Lung (tissue), 11 donors: ENCODE measurements at regions not wholly inside any gene's neighbourhood (a gene's known extent, or its start where the extent isn't known, plus 50 kb on each side); places are given as distances from the start of the nearest gene placed in this dataset.

Experiments used
- ATAC-seq: fragments of 200-7000 bp; cut with Tn5 transposase; one replicate; pipeline ENCODE4 v1.9.1; 2020; ENCODE audit warnings: moderate number of reproducible peaks; ENCODE audit not compliant: insufficient read depth, low FRiP score
- DNase-seq, 3 donors: peaks; one replicate each; pipeline ENCODE4 v3.0.0-alpha.2; 2013 to 2017
- H3K27ac ChIP-seq, 2 donors: one replicate each; pipeline ENCODE4 v1.5.1; 2013; ENCODE audit warnings: mild to moderate bottlenecking in 2 of 2, moderate library complexity in 2 of 2, control low read depth in 1 of 2, inconsistent platforms in 1 of 2, low read depth in 1 of 2, low read length in 1 of 2
- H3K27me3 ChIP-seq, 3 donors: one replicate each; pipeline ENCODE4 v1.5.1; 2013; ENCODE audit warnings: low read length in 2 of 3; ENCODE audit not compliant: control insufficient read depth in 3 of 3, insufficient read depth in 3 of 3
- H3K36me3 ChIP-seq, 4 donors: one replicate each; pipeline ENCODE4 v1.5.1; 2013; ENCODE audit warnings: low read length in 4 of 4, mild to moderate bottlenecking in 1 of 4, moderate library complexity in 1 of 4; ENCODE audit not compliant: control insufficient read depth in 4 of 4, insufficient read depth in 4 of 4
- H3K4me1 ChIP-seq, 5 donors: one replicate each; pipeline ENCODE4 v1.5.1; 2013; ENCODE audit warnings: low read length in 5 of 5, mild to moderate bottlenecking in 2 of 5, moderate library complexity in 1 of 5; ENCODE audit not compliant: control insufficient read depth in 5 of 5, insufficient read depth in 5 of 5
- H3K4me3 ChIP-seq: one replicate; pipeline ENCODE4 v1.5.1; 2013; ENCODE audit warnings: mild to moderate bottlenecking, control low read depth, moderate library complexity
- H3K9ac ChIP-seq, 2 donors: one replicate each; pipeline ENCODE4 v1.5.1; 2013; ENCODE audit warnings: low read length in 2 of 2, control low read depth in 1 of 2; ENCODE audit not compliant: insufficient read depth in 1 of 2
- H3K9me3 ChIP-seq, 4 donors: one replicate each; pipeline ENCODE4 v1.5.1; 2013; ENCODE audit warnings: low read length in 3 of 4, mild to moderate bottlenecking in 1 of 4, moderate library complexity in 1 of 4; ENCODE audit not compliant: control insufficient read depth in 4 of 4, insufficient read depth in 3 of 4
- CTCF ChIP-seq: IDR thresholded peaks from 2 replicates; pipeline ENCODE4 v1.5.1; 2012; ENCODE audit warnings: mild to moderate bottlenecking; ENCODE audit errors: control extremely low read depth, extremely low read depth
- WGBS, 2 donors: extraction: QIAGEN DNeasy Blood & Tissue Kit; methylation state at CpG; one replicate each; pipeline ENCODE4 v1.1.7; 2013; 5-methylcytosine and 5-hydroxymethylcytosine counted together
- donor health status: control.
- donor health status: control.
- donor health status: Bipolar disorder and iron deficiency.
- donor health status: healthy.
- donor health status: DM: yes; HTN: yes; CAD: no.

- Histone ChIP-seq H3K27ac (no peak overlapping the region), H3K4me1 (no peaks in the 10 kb centered on the region), H3K9me3 (peaks cover 0 to 3% (median 1%) of the 10 kb centered on the region in 4 donors), H3K36me3 (no peaks in the 10 kb centered on the region), H3K4me3 (no peak overlapping the region), H3K27me3 (no peaks in the 10 kb centered on the region), H3K9ac (no peak overlapping the region)
- no peak for ATAC-seq
- no peak for TF ChIP-seq CTCF
- no peak for DNase-seq
- 70 to 84% methylated on average over 2 of the region's 2 CpGs for WGBS, 2 donors
Measured at GRCh38 chr1:104852151-104852550, 1102.5 kb downstream of the AMY1C start.

- WGBS, 2 donors = 79 to 83% methylated on average over 2 of the region's 2 CpGs
- TF ChIP-seq CTCF = no peak
- no peaks in the 10 kb centered on the region for H3K27me3 ChIP-seq
- H3K36me3 ChIP-seq = no peaks in the 10 kb centered on the region
- peaks cover 0 to 3% (median 1%) of the 10 kb centered on the region in 4 donors for H3K9me3 ChIP-seq
- ATAC-seq (no peak), DNase-seq (no peak)
- H3K27ac ChIP-seq = no peak overlapping the region
- H3K9ac ChIP-seq = no peak overlapping the region
- no peaks in the 10 kb centered on the region for H3K4me1 ChIP-seq
- no peak overlapping the region for H3K4me3 ChIP-seq
Measured at GRCh38 chr1:104853276-104853675, 1103.6 kb downstream of the AMY1C start.

GRCh38 chr1:104854529-104854928 lies 1104.8 kb downstream of the AMY1C start:
- Histone ChIP-seq H3K9ac (no peak overlapping the region), H3K27ac (no peak overlapping the region), H3K4me1 (no peaks in the 10 kb centered on the region), H3K36me3 (no peaks in the 10 kb centered on the region), H3K4me3 (no peak overlapping the region), H3K9me3 (peaks cover 0 to 3% (median 1%) of the 10 kb centered on the region in 4 donors), H3K27me3 (no peaks in the 10 kb centered on the region)
- TF ChIP-seq CTCF = no peak
- WGBS, 2 donors = 80 to 89% methylated on average over 2 of the region's 2 CpGs
- DNase-seq (no peak), ATAC-seq (no peak)

GRCh38 chr1:104855550-104855949 lies 1105.9 kb downstream of the AMY1C start:
- 67 to 70% methylated on average over 3 of the region's 3 CpGs for WGBS, 2 donors
- H3K27me3 ChIP-seq = no peaks in the 10 kb centered on the region

More at GRCh38 chr1:104855550-104855949, 1105.9 kb downstream of the AMY1C start:
- Histone ChIP-seq H3K27ac (no peak overlapping the region), H3K4me3 (no peak overlapping the region), H3K36me3 (no peaks in the 10 kb centered on the region), H3K9ac (no peak overlapping the region), H3K9me3 (peaks cover 0 to 5% (median 1%) of the 10 kb centered on the region in 4 donors), H3K4me1 (no peaks in the 10 kb centered on the region)
- ATAC-seq = no peak
- TF ChIP-seq CTCF = no peak
- DNase-seq = no peak
